OCI-LY7 (cell line): ENCODE measurements at regions not wholly inside any gene's neighbourhood (a gene's known extent, or its start where the extent isn't known, plus 50 kb on each side); places are given as distances from the start of the nearest gene placed in this dataset.

ENCODE experiments used
- CTCF ChIP-seq: fragments of 200-600 bp; sonication (generic); conservative IDR thresholded peaks from 2 replicates; pipeline ENCODE4 v1.5.1; 2014; ENCODE audit warnings: mild to moderate bottlenecking, antibody characterized with exemption, low read length, moderate library complexity, mixed read lengths
- EZH2phosphoT487 ChIP-seq: fragments of 200-600 bp; sonication (generic); IDR thresholded peaks from 2 replicates; pipeline ENCODE4 v1.6.1; 2018; ENCODE audit warnings: low read depth, borderline replicate concordance, mild to moderate bottlenecking, mixed run types, antibody characterized with exemption, low read length, moderate library complexity, mixed read lengths

GRCh38 chr4:24662542-24662941 lies 78.2 kb upstream of the DHX15 start:
- no peak for TF ChIP-seq CTCF
- TF ChIP-seq EZH2phosphoT487 = no peak
